ENCODE measurements at regions not wholly inside any gene's neighbourhood (a gene's known extent, or its start where the extent isn't known, plus 50 kb on each side); places are given as distances from the start of the nearest gene placed in this dataset.
"Not testable (repeated sequence)": the region's sequence is repeated elsewhere in the genome, so short reads cannot be mapped to it uniquely, and the experiment has no call there.

- POLR2A ChIA-PET, result no interaction called here
- CTCF ChIA-PET, result no interaction called here
Measured at GRCh38 chr2:156907806-156908205, 349.7 kb upstream of the GALNT5 start.

GRCh38 chr2:156908825-156909224 lies 348.7 kb upstream of the GALNT5 start:
- CTCF ChIA-PET, result no interaction called here
- POLR2A ChIA-PET, result no interaction called here

- CTCF ChIA-PET, result no interaction called here
- POLR2A ChIA-PET, result no interaction called here
Measured at GRCh38 chr2:156909983-156910382, 347.5 kb upstream of the GALNT5 start.

GRCh38 chr2:156915332-156915731 lies 342.2 kb upstream of the GALNT5 start:
- CTCF ChIA-PET, result interaction anchor here (0.6 kb wide), 1 partner anchor 1072 kb away, joined by 3 read pairs; no protein-coding TSS in a partner anchor
- POLR2A ChIA-PET, result no interaction called here

- CTCF ChIA-PET, result no interaction called here
Measured at GRCh38 chr2:156918410-156918809, 339.1 kb upstream of the GALNT5 start.

GRCh38 chr2:156930423-156930822 lies 327.1 kb upstream of the GALNT5 start:
- CTCF ChIA-PET, result no interaction called here
- POLR2A ChIA-PET, result no interaction called here

More at GRCh38 chr2:156918410-156918809, 339.1 kb upstream of the GALNT5 start:
- POLR2A ChIA-PET, result no interaction called here

- POLR2A ChIA-PET, result no interaction called here
Measured at GRCh38 chr2:156933645-156934225, 323.8 kb upstream of the GALNT5 start.

DNA sequence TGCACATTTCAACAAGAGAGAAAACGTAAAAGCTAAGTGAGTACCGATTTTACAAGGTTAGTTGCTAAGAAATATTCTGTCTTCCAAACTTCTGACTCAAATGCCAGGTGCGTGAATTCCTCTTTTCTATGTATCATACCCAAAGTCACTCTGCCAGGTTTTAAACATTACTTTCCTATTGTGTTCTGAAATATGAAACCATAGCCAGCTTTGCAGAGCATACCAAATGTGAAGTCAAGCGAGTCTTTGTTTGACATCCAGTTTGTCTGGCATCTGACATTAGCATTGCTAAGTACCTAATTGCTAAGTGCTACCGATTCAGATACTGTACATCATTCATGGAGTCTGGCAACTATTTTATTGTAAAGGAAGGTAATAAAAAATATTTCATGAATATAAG lies 321.9 kb upstream of the GALNT5 start:
- ChIA-PET CTCF (no interaction called here), POLR2A (no interaction called here)

More at GRCh38 chr2:156933645-156934225, 323.8 kb upstream of the GALNT5 start:
- CTCF ChIA-PET, result no interaction called here

- ChIA-PET POLR2A (no interaction called here), CTCF (interaction anchor here (0.7 kb wide), 1 partner anchor 189 kb away, joined by 4 read pairs; no protein-coding TSS in a partner anchor)
Measured at GRCh38 chr2:156937430-156937829, 320.1 kb upstream of the GALNT5 start.

DNA sequence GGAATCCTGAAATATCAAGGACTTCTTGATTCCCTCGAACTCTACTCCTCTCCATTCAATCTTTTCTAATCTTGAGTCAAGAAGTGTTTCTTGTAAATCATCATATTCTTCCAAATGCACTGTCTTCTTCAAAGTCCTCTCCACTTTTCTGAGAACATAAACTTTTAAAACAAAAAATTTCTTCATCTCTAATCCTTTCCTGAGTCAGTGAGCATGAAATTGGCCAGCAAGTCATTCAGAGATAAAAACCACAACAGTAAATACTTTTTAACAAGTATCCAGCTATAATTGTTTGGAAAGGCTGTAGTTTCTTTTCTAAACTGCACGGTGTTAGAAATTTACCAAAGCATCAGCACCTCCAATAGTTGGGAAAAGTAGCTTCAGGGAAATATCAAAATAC lies 312.6 kb upstream of the GALNT5 start:
- CTCF ChIA-PET, result no interaction called here
- POLR2A ChIA-PET, result no interaction called here

DNA sequence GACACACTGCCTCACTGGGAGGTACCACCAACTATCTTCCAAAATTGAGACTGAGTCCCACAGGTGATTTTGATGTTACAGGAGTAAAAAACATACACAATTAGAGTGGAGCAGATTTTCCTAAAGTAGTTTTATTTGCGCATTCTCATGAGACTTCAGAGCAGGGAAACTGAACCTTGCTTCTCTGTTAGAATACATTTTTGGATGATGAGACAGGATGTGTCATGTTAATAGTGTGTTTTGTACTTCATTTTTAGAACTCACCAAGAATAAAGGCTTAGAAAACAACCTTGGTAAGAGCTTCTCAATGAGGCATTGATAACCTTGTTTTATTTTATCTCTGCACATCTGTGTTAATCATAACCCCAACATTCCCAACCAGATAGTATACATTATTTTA lies 310.2 kb upstream of the GALNT5 start:
- ChIA-PET POLR2A (no interaction called here), CTCF (no interaction called here)

- CTCF ChIA-PET, result no interaction called here
- POLR2A ChIA-PET, result no interaction called here
Measured at GRCh38 chr2:156955701-156956100, 301.8 kb upstream of the GALNT5 start.

DNA sequence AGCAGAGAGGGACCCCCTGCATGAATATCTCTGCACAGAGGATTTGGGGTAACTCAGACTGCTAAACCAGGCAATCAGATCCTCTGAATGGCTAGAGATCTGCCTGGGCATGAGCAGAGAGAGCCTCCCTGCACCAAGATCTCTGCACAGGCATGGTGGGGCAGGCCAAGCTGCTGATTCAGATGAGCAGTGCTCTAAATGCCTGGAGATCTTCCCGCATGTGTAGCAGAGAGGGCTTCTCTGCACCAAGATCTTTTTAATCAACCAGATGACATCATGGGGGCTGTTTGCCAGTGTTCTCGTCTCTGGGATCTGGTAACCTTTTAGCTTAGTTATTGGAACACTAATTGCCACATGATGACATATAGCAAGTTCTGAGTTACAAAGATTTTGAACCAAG lies 301.3 kb upstream of the GALNT5 start:
- CTCF ChIA-PET, result no interaction called here
- POLR2A ChIA-PET, result no interaction called here

DNA sequence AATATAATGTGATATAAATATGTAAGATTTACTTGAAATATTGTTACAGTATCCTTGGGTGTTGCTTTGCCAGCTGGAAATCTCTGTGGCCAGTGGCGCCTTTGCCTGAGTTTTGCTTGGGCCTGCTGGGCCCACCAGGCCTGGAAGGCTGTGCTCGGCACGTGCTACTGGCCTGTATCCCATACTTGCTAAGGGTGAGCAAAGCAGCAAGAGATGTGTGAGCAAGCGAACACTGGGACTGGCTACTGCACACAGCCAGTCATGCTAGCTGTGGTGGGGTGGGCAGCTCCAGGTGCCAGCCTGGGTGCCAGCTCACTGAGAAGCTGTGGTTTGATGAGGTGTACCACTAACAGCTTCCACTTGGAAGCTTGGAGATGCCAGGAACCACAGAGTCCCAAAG lies 299.1 kb upstream of the GALNT5 start:
- ChIA-PET POLR2A (no interaction called here), CTCF (no interaction called here)

- CTCF ChIA-PET, result no interaction called here
- POLR2A ChIA-PET, result no interaction called here
Measured at GRCh38 chr2:156959481-156959880, 298.0 kb upstream of the GALNT5 start.

DNA sequence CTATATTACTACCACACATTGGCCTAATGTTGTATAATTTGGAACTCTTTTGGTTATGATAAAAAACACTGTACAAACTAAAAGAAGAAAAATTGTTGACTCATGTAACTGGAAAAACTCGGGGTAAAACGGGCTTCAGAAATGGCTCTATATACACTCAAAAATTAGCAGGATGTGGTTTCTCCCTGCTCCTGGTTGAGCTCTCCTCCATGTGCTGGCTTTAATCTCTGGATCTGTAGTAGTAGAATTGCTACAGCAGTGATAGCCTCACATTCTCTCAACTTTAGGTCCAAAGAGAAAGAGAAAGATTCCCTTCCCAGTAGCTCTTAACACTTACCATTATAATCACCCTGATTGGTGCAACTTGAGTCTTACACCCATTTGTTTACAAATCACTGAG lies 274.9 kb upstream of the GALNT5 start:
- ChIA-PET CTCF (no interaction called here), POLR2A (interaction anchor here (0.6 kb wide), 1 partner anchor 615 kb away, joined by 4 read pairs; no protein-coding TSS in a partner anchor)

DNA sequence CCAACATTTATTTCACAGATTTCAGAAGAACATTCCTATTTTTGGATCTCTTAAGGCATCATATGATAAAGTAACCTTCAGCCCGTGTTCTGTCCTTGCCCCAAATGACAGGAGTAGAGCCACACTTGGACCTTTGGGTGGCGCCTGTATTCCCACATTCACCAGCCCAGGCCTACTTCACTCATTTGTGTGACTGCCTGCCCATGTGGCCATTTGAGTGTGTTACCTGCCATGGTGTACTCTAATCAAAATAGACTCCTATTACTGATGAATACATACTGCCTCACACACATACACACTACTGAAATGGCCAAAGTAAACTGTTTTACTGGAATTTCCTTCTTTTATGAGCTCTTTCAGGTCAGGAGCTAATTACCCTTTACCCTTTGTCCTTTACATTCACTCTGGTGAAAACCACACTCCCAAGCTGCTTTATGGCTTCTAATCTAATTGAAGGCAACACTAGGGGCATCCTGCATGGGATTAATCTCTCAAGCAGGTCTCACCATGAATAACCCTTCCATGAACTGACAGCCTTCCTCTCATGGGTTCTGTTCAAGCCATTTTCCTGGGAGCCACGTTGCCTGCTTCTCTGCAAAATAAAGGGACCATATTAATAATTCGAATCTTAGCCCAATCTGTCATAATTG lies 271.0 kb upstream of the GALNT5 start:
- ChIA-PET POLR2A (no interaction called here), CTCF (no interaction called here)

- ChIA-PET CTCF (no interaction called here), POLR2A (no interaction called here)
Measured at GRCh38 chr2:156999661-157000060, 257.8 kb upstream of the GALNT5 start.

GRCh38 chr2:157004789-157005188 lies 252.7 kb upstream of the GALNT5 start:
- POLR2A ChIA-PET, result no interaction called here
- CTCF ChIA-PET, result no interaction called here

GRCh38 chr2:157015015-157015575 lies 242.4 kb upstream of the GALNT5 start:
- ChIA-PET CTCF (no interaction called here), POLR2A (no interaction called here)

- CTCF ChIA-PET, POLR2A ChIA-PET: not testable (repeated sequence)
Measured at GRCh38 chr2:157023264-157023663, 234.2 kb upstream of the GALNT5 start.

- ChIA-PET POLR2A (no interaction called here), CTCF (no interaction called here)
Measured at GRCh38 chr2:157024129-157024528, 233.4 kb upstream of the GALNT5 start.
